Keratinocyte (primary cell): ENCODE measurements at regions not wholly inside any gene's neighbourhood (a gene's known extent, or its start where the extent isn't known, plus 50 kb on each side); places are given as distances from the start of the nearest gene placed in this dataset.

Experiments used
- DNase-seq: peaks from one replicate; pipeline ENCODE4 v3.0.0-alpha.2; 2011; ENCODE audit warnings: low read depth, missing footprints, low spot score
- FAIRE-seq: peaks from 2 replicates; lab custom pipeline; 2011; peaks lifted over from hg19 to GRCh38; lab: Jason Lieb, UNC
- H2AFZ ChIP-seq: 2 replicates; pipeline ENCODE4 v1.6.0; 2012; ENCODE audit warnings: low read length, control low read depth, inconsistent platforms; ENCODE audit not compliant: control insufficient read depth
- H3K27ac ChIP-seq: 2 replicates; pipeline ENCODE4 v1.5.1; 2011; ENCODE audit warnings: low read length; ENCODE audit not compliant: control insufficient read depth, insufficient read depth
- H3K27me3 ChIP-seq: 3 replicates; pipeline ENCODE4 v1.6.0; 2011; ENCODE audit warnings: low read length; ENCODE audit not compliant: control insufficient read depth, insufficient read depth; ENCODE audit errors: extremely low read depth
- H3K36me3 ChIP-seq, 2 experiments: 2 replicates in 1 of 2; 3 replicates in 1 of 2; pipeline ENCODE4 v1.5.1; 2011; ENCODE audit warnings: low read length in 2 of 2, mild to moderate bottlenecking in 1 of 2; ENCODE audit not compliant: control insufficient read depth in 2 of 2, insufficient read depth in 2 of 2; ENCODE audit errors: extremely low read depth in 1 of 2
- H3K4me1 ChIP-seq: 3 replicates; pipeline ENCODE4 v1.5.1; 2011; ENCODE audit warnings: low read length; ENCODE audit not compliant: control insufficient read depth, insufficient read depth; ENCODE audit errors: extremely low read depth
- H3K4me2 ChIP-seq: 3 replicates; pipeline ENCODE4 v1.6.0; 2011; ENCODE audit warnings: low read depth, low read length; ENCODE audit not compliant: control insufficient read depth, insufficient read depth; ENCODE audit errors: extremely low read depth
- H3K4me3 ChIP-seq, 3 experiments: fragments of 200-600 bp in 1 of 3; sonication (generic) in 1 of 3; 2 replicates in 2 of 3; 3 replicates in 1 of 3; pipeline ENCODE4 v1.5.1; 2011 to 2016; ENCODE audit warnings: low read length in 3 of 3, mild to moderate bottlenecking in 3 of 3, control low read depth in 2 of 3, inconsistent platforms in 1 of 3, low read depth in 1 of 3, mixed read lengths in 1 of 3, mixed run types in 1 of 3, moderate library complexity in 1 of 3; ENCODE audit not compliant: control insufficient read depth in 2 of 3, insufficient read depth in 2 of 3; ENCODE audit errors: extremely low read depth in 1 of 3
- H3K79me2 ChIP-seq: 2 replicates; pipeline ENCODE4 v1.6.0; 2012; ENCODE audit warnings: low read length; ENCODE audit not compliant: control insufficient read depth, insufficient read depth
- H3K9ac ChIP-seq: 3 replicates; pipeline ENCODE4 v1.6.0; 2011; ENCODE audit warnings: low read length; ENCODE audit not compliant: control insufficient read depth, insufficient read depth; ENCODE audit errors: extremely low read depth
- H3K9me1 ChIP-seq: 3 replicates; pipeline ENCODE4 v1.6.0; 2011; ENCODE audit warnings: low read length; ENCODE audit not compliant: control insufficient read depth, insufficient read depth; ENCODE audit errors: extremely low read depth
- H3K9me3 ChIP-seq: 2 replicates; pipeline ENCODE4 v1.5.1; 2012; ENCODE audit warnings: low read depth, low read length; ENCODE audit not compliant: control insufficient read depth
- H4K20me1 ChIP-seq: 3 replicates; pipeline ENCODE4 v1.6.0; 2011; ENCODE audit warnings: low read length; ENCODE audit not compliant: control insufficient read depth, insufficient read depth; ENCODE audit errors: extremely low read depth
- CTCF ChIP-seq, 3 experiments: IDR thresholded peaks in 1 of 3; conservative IDR thresholded peaks in 1 of 3; optimal IDR thresholded peaks in 1 of 3; 2 replicates in 2 of 3; 3 replicates in 1 of 3; pipeline versions ENCODE3 to v1.5.1; 2011; ENCODE audit warnings: low read length in 3 of 3, mild to moderate bottlenecking in 3 of 3, moderate library complexity in 2 of 3, control low read depth in 1 of 3, inconsistent platforms in 1 of 3; ENCODE audit not compliant: insufficient read depth in 2 of 3; ENCODE audit errors: extremely low read depth in 1 of 3
- EZH2 ChIP-seq: IDR thresholded peaks from one replicate; pipeline ENCODE4 v1.6.1; 2012; ENCODE audit warnings: inconsistent platforms, mild to moderate bottlenecking, low read length, moderate library complexity
- dilution Hi-C: fragments of 300-500 bp; cut with MboI; formaldehyde crosslinking; loops from one replicate; pipeline ENCODE4 v1.7.0; 2020; ENCODE audit warnings: low sequenced_read_pairs; ENCODE audit not compliant: extremely low pct_ligation_motif_present

GRCh38 chr14:37994846-37995372 lies 212.8 kb upstream of the SSTR1 start:
- H3K9ac ChIP-seq = no peak overlapping the region
- FAIRE-seq (no peak), DNase-seq (no peak)
- TF ChIP-seq EZH2 = no peak
- TF ChIP-seq CTCF (optimal IDR thresholded peaks at IDR 0.05 in 1 of 3, IDR thresholded peaks at IDR 0.05 in 1 of 3, conservative IDR thresholded peaks at IDR 0.05 in 1 of 3; ENCODE audit: extremely low read depth in 1 of 3, insufficient read depth in 2 of 3, low read length in 3 of 3) = no peak
- H3K27me3 ChIP-seq = no peaks in the 10 kb centered on the region
- H3K27ac ChIP-seq = no peak overlapping the region
- no peaks in the 10 kb centered on the region for H3K4me1 ChIP-seq
- dilution Hi-C loops = no loop called here
- H3K4me3 ChIP-seq = no peak overlapping the region
- H2AFZ ChIP-seq = no peak overlapping the region
- no peaks in the 10 kb centered on the region for H3K79me2 ChIP-seq
- no peaks in the 10 kb centered on the region for H3K36me3 ChIP-seq
- H3K4me2 ChIP-seq = no peak overlapping the region
- H3K9me1 ChIP-seq = no peaks in the 10 kb centered on the region
- no peaks in the 10 kb centered on the region for H3K9me3 ChIP-seq
- no peaks in the 10 kb centered on the region for H4K20me1 ChIP-seq

GRCh38 chr14:37997017-37997416 lies 210.7 kb upstream of the SSTR1 start:
- H3K79me2 ChIP-seq = no peaks in the 10 kb centered on the region
- H3K9ac ChIP-seq = no peak overlapping the region
- TF ChIP-seq EZH2 (no peak), CTCF (optimal IDR thresholded peaks at IDR 0.05 in 1 of 3, IDR thresholded peaks at IDR 0.05 in 1 of 3, conservative IDR thresholded peaks at IDR 0.05 in 1 of 3; ENCODE audit: extremely low read depth in 1 of 3, insufficient read depth in 2 of 3, low read length in 3 of 3) (no peak)
- H3K36me3 ChIP-seq = no peaks in the 10 kb centered on the region
- no peak overlapping the region for H3K4me2 ChIP-seq
- FAIRE-seq = no peak
- H4K20me1 ChIP-seq = no peaks in the 10 kb centered on the region
- no peaks in the 10 kb centered on the region for H3K27me3 ChIP-seq
- H3K4me1 ChIP-seq = no peaks in the 10 kb centered on the region
- no peak overlapping the region for H3K27ac ChIP-seq
- no peaks in the 10 kb centered on the region for H3K9me3 ChIP-seq
- no peak for DNase-seq
- H3K4me3 ChIP-seq = no peak overlapping the region
- H2AFZ ChIP-seq = no peak overlapping the region
- H3K9me1 ChIP-seq = no peaks in the 10 kb centered on the region
- dilution Hi-C loops = no loop called here
